Colon (tissue), 2 donors: ENCODE measurements at regions not wholly inside any gene's neighbourhood (a gene's known extent, or its start where the extent isn't known, plus 50 kb on each side); places are given as distances from the start of the nearest gene placed in this dataset.

ENCODE experiments used
- FAIRE-seq: peaks from 2 replicates; lab custom pipeline; 2012; peaks lifted over from hg19 to GRCh38; lab: Jason Lieb, UNC
- donor health status: control.
- donor health status: control.

- no peak for FAIRE-seq
Observed at GRCh38 chr1:30329802-30330557, 393.4 kb downstream of the MATN1 start.

GRCh38 chr1:30329263-30329753, 394.1 kb downstream of the MATN1 start:
- FAIRE-seq = no peak

GRCh38 chr1:30328401-30329262, 394.8 kb downstream of the MATN1 start:
- FAIRE-seq = no peak

GRCh38 chr1:30328100-30328370, 395.4 kb downstream of the MATN1 start:
- no peak for FAIRE-seq

- FAIRE-seq = no peak
Observed at GRCh38 chr1:30327370-30328099, 395.9 kb downstream of the MATN1 start.

- no peak for FAIRE-seq
Observed at GRCh38 chr1:30325999-30326398, 397.4 kb downstream of the MATN1 start.

DNA sequence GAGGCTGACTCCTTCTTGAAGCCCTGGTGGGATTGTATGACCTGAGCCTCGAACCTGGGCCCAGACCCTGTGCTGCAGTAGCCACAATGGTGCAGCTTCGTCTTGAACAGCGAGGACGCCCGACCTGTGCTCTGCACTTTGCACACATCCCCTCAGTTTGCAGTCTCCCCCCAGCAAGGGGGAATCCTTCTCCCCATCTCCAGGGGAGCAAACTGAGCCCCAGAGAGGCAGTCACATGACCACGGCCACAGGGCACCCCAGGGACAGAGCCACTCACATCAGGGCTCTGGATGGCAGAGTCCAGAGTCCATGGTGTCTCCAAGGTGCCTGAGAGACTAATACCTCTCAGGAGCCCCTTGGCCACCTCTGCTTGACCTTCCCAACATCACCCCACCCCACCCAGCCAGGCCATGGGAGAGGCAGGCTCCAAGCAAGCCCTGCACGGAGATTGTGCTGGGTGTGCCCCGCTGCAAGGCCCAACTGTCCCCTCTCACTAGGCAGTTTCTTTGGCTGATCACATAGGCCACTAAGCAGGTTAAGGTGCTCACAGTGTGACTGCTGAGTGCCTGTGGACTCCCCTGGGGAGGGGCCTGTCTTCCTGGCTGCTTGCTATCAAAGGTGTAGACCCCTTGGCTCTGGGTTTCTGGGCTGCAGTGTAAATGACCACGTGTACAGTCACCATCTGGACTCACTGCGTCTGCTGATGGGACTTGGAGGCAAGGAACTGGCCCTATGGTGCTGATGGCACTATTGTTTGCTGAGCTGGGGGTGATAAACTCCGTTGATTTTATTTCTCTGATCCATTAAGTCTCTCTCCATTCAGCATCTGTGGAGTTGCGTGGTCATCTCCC, 398.1 kb downstream of the MATN1 start:
- FAIRE-seq = no peak

DNA sequence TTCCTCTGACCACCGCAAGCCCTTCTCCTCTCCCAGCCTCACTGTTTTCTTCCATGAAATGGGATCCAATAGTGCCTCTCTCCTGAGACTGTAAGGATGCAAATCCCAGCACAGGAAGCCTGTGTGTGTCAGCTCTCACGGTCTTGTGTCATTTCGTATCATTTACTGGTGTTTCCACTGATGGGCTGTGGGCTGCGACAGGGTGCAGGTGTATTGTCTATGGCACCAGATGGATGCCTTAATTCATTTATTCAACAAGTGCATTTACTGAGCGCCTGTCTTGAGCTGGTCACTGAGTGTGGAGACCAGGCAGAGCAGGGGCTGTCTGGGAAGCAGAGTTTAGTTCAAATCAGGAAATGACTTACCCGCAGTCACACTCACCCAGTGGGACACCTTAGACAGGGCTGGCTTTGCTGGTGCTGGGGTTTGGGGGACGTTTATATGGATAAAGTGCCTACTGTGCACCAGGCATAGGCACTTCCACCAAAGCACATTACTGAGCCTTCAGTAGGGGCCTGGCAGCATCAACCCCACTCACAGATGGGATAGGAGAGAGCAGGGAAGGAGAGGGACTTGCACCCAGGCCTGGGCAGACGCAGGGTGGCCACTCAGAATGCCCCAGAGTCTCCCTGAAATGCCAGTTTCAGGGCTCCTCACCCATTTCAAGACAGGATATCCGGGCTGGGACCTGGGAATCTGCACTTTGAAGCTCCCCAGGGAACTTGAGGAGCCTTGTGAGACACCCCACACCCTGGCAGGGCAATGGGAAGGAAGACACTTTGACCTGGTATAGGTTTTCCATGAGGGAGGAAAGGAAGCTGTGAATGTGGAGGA, 398.9 kb downstream of the MATN1 start:
- FAIRE-seq = no peak

DNA sequence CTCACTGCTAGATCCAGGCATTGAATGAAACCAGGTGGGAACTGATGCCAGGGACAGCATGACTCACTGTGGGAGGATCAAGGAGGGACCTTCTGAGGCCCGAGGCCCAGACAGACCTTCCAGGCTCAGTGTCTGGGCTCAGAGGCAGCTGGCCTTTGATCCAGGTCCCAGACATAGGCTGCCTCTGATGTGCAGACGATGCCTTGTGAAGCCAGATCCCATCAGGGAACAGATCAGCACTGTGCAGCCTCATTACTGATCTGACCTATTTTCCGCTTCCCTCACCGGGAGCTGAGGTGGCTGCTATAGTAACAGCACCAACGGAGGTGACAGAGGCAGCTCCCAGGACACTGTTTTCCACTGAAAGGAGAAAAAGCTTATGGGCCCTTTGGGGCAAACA, 399.5 kb downstream of the MATN1 start:
- no peak for FAIRE-seq

- no peak for FAIRE-seq
Observed at GRCh38 chr1:30323352-30323751, 400.0 kb downstream of the MATN1 start.

GRCh38 chr1:30322859-30323257, 400.5 kb downstream of the MATN1 start:
- FAIRE-seq = no peak

DNA sequence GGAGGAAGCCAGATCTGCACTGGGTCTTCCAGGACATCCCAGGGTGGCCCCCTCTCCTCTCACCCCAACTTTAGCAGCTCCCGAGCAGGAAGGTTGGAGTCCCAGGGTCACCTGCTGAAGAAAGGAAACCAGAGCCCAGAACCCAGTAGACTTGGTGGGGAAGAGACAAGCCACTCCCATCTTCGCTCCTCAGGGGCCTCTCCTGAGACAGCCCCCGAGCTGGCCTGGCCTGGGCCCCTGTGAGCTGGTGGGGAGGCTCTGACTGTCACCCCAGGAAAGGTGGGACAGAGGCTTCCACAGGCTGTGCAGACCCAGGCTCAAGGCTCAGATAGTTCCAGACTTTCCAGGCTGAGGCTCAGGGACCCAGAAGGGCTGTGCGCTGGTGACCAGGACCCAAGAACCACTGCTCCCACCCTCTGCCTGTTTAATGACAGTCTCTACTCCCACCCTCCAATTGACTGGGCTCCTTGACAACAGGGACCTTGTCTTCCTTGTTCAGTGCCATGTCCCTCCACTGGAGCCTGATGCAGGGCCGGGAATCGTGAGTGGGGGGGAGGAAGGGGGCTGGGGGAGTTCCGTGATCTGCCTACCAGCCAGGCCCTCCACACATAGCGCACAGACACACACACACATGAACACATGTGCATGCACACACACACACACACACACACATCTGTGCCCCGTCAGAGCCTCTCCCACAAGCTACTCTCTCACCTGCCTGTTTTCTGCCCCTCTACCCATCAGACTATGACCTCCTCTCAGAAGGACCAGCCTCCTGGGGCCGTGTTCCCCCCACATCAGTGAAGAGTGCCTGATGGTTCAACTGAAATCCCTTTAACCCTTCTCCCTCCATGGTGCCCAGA, 401.2 kb downstream of the MATN1 start:
- no peak for FAIRE-seq

GRCh38 chr1:30321246-30321910, 402.0 kb downstream of the MATN1 start:
- no peak for FAIRE-seq

GRCh38 chr1:30320581-30320890, 402.8 kb downstream of the MATN1 start:
- no peak for FAIRE-seq

GRCh38 chr1:30319765-30320580, 403.4 kb downstream of the MATN1 start:
- FAIRE-seq = no peak

DNA sequence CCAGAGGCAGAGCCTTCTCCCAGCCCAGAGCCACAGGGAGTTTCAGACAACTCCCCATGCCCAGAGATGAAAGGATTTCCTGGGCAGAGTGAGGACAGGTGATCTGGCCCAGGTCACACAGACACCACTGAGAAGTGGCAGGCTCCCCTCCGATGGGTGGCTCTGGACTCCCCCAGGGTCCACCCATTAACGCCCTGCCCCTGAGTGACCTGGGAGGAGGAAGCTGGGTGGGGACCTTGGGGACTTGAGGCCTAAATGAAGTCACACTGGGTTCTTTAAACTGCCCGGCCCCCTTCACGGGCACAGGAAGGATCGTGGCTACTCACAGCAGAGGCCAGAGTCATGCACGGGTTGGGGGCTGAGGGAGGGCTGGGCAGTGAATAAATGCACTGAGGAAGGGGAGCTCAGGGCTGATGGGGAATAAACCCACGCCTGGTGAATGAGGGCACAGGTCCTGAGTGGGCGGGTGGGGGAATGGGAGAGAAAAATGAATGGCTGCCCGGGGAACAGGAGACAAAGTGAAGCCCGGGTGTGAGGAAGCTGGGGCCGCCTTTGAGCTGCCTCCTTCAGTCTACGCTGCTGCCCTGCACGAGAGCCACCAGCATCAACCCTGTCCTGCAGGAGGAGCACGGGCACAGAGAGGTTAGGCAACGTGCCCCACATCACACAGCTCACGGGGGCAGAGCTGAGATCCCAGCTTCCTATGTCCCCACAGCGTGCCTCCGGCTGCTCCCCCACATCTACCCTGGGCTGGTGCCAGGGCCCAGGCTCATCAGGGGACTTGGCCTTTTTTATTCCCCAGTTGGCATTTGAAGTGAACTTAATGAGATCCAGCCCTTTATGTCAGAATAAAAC, 404.3 kb downstream of the MATN1 start:
- no peak for FAIRE-seq

GRCh38 chr1:30318413-30318812, 405.0 kb downstream of the MATN1 start:
- no peak for FAIRE-seq

DNA sequence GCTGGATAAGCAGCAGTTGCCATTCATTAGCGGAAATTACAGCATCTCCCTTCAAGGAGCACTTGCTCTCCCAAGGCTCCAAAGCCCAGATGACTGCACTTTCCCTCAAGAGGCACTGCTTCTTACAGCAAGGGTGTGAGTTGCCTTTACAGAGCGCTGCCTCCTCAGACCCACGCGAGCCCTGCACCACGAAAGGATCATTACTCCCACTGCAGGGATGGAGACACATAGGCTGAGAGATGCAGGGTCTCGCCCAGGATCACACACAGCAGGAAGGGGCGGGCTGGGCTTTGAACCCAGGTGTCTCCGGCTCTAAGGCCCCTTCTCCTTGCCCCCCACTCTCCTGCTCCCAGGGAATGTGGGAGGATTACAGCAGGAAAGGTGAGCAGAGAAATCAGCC, 405.5 kb downstream of the MATN1 start:
- FAIRE-seq = no peak
